GM21737 (cell line): ENCODE measurements at regions not wholly inside any gene's neighbourhood (a gene's known extent, or its start where the extent isn't known, plus 50 kb on each side); places are given as distances from the start of the nearest gene placed in this dataset.
"Not testable (repeated sequence)": the region's sequence is repeated elsewhere in the genome, so short reads cannot be mapped to it uniquely, and the experiment has no call there.

Experiments used
- ATAC-seq: cut with Tn5 transposase; IDR thresholded peaks from one replicate; pipeline ENCODE4 v1.9.1; 2021; ENCODE audit warnings: mild to moderate bottlenecking, moderate library complexity; ENCODE audit not compliant: unreplicated experiment

- no peak for ATAC-seq
These were observed 302.0 kb downstream of the SIPA1L2 start for GRCh38 chr1:232327899-232328298.

DNA sequence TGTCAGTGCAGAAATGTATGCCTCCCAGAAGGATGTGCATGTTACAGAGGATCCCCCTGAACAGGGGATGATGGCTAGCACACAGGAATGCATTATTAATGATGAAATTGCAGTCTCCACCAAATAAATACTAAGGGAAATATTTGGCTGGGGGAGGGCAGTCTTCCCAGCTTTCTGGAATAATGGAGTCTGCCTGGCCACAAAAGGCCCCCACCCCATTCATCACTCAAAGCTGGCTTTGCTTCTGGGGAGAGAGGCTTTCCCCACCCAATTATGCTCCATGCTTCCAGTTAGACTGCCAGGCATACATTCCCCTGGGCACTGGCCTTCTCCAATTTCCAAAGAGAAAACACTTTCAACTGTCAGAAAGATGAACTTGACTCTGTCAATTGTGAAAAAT lies 302.7 kb downstream of the SIPA1L2 start:
- no peak for ATAC-seq

DNA sequence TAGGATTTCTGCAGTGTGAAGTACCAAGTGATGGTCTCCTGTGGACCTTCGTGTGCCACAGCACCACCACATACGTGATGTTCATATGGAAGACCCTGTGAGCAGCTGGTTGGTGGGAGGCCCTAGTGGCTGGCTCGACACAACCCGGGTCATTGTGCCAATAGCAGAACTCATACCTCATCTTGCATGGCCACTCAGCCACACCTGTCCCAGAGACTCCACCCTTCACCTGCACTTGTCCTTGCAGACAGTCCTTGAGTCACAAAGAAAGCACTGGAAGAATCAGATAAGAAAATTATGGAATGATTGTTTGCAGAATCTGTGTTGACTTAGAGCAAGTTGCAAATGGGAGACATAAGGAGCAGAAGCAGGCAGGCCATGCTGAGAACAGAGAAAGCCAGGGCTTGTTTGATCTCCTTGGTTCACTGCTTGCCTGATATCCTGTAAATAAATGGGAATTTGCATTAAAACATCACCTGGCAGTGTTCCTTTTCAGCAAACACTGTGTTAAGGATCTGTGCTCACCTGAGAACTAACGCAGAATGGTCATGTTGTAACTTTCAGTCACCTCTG lies 307.7 kb downstream of the SIPA1L2 start:
- ATAC-seq = no peak

GRCh38 chr1:232319518-232320210 lies 310.3 kb downstream of the SIPA1L2 start:
- no peak for ATAC-seq

DNA sequence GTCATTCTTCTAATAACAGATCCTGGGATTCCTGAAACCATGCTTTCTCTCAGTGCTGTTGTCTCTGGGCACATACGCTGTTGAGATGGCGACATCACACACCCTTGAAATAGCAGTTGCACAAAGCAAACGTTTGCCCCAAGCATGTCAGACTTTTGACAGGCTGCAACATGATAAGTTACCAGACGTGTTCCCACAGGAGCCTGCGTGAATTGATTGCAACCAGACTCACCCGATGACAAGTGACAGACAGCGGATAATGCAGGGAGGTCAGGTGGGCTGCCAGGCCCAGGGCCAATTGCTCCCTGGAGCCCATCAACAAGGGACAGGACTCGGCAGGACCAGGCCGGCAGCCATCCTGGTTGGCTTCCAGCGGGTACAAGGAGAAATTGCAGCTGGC lies 310.9 kb downstream of the SIPA1L2 start:
- ATAC-seq = no peak

- ATAC-seq = no peak
These were observed 311.8 kb downstream of the SIPA1L2 start for GRCh38 chr1:232318143-232318542.

DNA sequence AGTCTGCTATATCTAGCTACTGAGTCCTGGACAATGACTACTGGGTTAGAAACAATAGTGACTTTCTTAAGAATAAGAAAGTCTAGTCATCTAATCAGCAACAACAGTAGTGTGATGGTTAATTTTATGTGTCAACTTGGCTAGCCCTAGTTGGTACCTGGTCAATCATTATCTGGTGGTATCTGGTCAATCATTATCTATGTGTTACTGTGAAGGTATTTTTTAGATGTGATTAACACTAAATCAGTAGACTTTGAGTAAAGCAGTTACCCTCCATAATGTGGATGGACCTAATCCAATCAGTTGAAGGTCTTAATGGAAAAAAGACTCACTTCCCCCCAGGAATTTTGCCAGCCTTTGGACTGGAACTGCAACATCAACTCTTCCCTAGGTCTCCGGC lies 312.6 kb downstream of the SIPA1L2 start:
- no peak for ATAC-seq

DNA sequence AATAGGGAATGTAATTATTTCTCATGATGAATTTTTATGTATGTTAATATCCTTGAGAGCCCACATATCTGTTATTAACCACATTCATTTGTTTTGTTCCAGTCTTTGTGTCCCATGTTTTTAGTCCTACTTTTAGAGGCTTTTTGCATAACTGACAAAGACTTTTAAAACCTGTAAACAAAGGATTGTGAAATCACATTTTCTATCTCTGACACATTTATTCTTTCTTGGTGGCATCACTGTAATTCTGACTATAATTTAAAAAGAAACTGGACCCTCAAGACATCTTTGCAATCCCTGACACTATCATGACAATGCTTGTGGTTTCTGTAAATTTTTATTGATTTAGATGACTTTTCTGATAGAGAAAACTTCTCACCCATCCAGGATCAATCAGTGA lies 313.1 kb downstream of the SIPA1L2 start:
- ATAC-seq = no peak

DNA sequence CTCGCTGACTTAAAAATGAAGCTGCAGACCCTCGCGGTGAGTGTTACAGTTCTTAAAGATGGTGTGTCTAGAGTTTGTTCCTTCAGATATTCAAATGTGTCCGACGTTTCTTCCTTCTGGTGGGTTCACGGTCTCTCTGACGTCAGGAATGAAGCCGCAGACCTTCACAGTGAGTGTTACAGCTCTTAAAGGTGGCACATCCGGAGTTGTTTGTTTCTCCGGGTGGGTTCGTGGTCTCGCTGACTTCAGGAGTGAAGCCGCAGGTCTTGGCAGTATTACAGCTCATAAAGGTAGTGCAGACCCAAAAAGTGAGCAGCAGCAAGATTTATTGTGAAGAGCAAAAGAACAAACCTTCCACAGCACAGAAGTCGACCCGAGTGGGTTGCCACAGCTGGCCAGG lies 316.1 kb downstream of the SIPA1L2 start:
- ATAC-seq = not testable (repeated sequence)

DNA sequence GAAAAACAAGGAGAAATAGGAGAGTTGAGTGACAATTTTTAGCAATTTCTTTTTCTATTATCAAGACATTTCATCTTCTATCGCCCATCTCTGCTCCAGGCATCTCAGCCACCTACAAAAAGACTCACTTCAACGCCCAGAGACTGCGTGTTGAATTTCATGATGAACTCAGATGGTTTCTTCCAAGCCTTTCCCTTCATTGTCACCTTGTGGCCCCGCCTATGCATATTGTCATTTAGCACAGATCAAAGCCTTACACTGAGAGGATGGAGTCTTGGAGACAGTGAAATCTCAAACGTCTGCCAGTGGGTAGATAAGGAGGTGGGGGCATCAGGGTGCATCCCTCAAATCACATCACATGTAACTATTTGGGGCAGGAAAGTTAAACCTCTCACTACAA lies 319.4 kb downstream of the SIPA1L2 start:
- no peak for ATAC-seq

GRCh38 chr1:232308616-232309015 lies 321.3 kb downstream of the SIPA1L2 start:
- ATAC-seq = no peak

DNA sequence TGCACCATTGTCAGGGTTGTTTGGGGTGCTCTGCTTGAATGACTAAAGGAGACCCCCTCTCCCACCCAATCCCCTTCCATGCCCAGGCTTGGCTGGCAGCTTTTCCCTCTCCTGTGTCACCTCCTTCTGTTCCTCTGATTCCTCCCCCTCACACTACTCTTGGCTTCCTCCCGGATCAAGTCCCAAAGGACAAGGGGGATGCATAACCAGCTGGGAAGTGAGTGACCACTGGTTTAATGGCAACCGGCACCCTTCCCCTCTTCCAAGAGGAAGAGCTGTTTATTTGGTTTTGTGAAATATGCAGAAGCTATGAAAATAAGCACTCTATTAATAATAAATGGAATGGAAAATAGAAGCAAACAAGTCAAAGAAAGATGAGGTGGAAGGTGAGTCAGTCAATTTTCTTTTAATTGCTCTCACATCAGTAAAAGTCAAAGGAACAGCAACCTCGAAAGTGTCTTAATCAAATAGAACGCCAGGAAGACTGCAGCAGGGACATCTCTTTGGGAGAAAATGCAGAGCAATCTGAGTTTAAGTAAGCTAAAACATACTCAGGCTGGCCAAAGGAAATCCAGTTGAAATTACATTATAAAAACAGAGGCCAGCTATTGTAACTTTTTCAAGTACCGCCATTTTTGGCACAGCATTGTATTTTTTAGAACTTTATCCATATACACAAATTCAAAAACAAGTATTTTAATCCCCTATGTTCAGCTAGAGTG lies 322.5 kb downstream of the SIPA1L2 start:
- ATAC-seq = no peak

DNA sequence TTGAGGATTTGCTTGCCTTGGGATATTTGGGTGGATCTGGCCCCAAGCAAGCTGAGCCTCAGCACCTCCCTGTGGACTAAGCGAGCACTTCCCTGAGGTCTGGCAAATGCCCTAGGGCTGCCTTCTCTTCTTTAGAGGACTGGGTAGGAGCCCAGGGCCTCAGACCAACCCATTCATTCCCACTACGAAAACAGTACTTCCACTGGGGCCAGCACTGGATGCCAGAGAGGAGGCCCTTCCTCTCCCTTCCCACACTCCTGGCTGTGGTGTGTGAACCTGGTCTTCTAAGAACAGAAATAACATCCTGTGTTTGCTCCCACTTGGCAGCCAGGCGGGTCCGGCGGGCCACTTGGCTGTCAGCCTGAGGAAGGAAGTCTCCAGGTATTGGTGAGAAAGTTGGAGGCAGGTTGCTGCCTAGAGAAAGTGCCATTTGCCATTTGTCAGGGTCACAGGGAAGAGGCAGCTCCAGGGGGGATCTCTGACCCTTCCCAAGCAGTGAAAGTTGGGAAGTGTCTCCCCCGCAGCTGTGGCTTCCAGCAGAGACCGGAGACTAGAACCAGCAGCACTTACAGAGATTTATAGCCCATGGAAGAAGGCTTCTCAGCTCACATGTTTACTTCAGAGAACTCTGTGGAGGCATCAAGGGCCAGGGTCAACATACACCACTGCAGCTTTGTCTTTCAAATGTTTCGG lies 323.5 kb downstream of the SIPA1L2 start:
- ATAC-seq = no peak

DNA sequence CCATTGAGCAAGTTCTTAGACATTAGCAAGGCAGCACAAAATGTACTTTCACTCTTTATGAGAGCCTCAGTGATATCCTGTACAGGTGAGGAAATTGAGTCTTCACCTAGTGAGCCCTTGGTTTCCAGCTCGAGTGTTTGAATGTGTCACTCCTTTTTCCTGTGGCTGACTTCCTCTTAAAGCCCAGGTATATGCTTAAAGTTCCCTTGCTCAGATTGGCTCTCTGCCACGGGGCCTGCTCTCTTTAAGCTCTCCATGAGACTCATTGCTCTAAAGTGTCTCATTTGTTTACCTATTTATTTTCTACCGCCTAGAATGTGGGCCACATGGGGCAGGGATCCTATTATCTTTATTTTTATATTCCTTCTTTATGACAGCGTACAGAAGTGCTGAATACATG lies 324.9 kb downstream of the SIPA1L2 start:
- no peak for ATAC-seq

DNA sequence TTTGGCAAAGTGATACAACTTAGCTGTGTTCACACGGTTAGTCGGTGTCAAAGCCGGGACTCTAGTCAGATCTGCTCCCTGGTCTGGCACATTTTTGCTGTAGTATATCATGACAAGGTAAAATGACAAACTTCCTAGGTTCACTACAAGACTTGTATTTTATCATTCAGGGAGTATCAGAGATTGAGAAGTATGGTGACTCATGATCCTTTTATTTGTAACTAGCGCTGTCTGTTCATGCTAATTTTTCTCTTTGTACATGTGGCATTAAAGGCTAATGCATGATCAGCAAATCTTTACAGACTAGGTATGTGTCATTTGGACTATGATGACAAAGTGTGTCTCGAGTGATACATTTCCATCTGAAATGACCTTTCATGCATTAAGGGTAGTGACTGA lies 326.7 kb downstream of the SIPA1L2 start:
- no peak for ATAC-seq

GRCh38 chr1:232302376-232303221 lies 327.3 kb downstream of the SIPA1L2 start:
- ATAC-seq = no peak

- ATAC-seq = no peak
These were observed 328.7 kb downstream of the SIPA1L2 start for GRCh38 chr1:232301246-232301645.

DNA sequence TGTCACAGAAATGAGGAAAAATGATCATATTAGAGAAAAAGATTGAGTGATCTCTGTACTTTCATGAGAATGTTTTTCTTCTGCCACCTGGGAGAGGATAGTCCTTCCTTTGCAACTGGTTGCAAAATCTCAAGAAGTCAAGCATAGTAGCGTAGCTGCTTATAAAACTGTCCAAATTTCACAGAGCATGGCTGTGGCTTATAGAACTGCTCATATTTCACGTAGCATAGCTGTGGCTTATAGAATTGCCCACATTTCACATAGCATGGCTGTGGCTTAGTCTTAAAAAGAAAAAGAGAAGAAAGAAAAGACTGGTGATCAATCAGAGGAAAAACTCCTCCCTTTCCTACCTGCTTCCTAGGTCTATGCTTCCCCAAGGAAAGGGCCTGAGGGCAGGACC lies 329.5 kb downstream of the SIPA1L2 start:
- ATAC-seq = no peak

DNA sequence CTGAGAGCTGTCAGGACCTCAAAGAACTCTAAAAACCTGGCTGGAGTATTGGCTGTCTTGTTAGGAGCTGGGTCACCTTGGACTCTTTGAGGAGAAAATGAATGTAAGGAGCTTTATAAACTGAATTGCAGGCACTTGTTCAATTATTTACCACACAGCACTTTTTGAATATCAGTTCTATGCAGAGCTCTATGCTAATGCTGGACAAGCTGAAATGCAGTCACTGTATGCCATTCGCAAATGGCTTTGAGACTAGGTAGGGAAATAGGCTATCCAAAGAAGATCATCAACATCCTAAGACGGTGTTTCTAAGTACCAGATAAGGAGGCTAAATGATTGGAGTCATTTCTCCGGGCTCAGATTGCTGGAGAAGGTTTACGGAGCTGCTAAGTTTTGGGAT lies 333.5 kb downstream of the SIPA1L2 start:
- no peak for ATAC-seq

GRCh38 chr1:232293361-232293760 lies 336.6 kb downstream of the SIPA1L2 start:
- ATAC-seq = no peak

DNA sequence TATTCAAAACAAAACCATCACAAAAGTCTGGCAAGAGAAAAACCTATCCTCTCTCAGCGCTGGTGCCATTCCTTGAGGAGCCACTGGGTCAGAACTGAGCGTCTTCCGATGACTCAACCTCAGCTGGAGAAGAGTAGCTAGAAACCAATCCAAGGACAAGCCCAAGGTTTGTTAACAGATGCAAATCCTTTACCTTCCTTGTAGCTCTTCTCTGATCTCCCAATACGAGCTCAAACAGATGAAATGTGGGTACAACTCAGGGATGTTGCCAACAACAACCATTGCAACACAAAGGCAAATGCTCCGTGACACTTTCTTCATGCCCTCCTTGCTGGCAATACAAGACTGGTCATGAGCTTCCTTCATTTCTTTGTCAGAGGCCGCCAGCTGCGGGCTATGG lies 337.1 kb downstream of the SIPA1L2 start:
- no peak for ATAC-seq
